ENCODE measurements at regions not wholly inside any gene's neighbourhood (a gene's known extent, or its start where the extent isn't known, plus 50 kb on each side); places are given as distances from the start of the nearest gene placed in this dataset.

DNA sequence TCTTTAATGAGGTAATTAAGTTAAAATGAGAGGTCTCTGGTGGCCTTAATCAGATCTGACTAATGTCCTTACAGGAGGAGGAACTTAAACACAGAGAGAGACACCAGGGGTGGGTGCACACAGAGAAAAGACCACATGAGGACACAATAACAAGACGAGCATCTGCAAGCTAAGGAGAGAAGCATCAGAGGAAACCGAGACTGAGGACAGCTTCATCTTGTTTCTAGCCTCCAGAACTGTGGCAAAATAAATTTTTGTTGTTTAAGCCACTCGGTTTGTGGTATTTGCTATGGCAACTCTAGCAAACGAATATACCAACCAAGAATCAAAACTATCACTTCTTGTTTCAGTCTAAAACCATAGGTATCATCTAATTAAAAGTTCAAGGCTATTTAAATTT is 400.1 kb downstream of the PID1 start:
- Histone ChIP-seq H3K27ac (no peak overlapping the region), H3K9me3 (no peaks in the 10 kb centered on the region), H3K36me3 (no peaks in the 10 kb centered on the region), H3K4me1 (no peaks in the 10 kb centered on the region), H3K27me3 (no peaks in the 10 kb centered on the region), H3K4me3 (no peak overlapping the region)
- intact Hi-C loops (cut with DNase I): no loop called here
- DNase-seq (ENCODE audit: low spot score in 2 of 2): no peak
- TF ChIP-seq, protein P1, sequence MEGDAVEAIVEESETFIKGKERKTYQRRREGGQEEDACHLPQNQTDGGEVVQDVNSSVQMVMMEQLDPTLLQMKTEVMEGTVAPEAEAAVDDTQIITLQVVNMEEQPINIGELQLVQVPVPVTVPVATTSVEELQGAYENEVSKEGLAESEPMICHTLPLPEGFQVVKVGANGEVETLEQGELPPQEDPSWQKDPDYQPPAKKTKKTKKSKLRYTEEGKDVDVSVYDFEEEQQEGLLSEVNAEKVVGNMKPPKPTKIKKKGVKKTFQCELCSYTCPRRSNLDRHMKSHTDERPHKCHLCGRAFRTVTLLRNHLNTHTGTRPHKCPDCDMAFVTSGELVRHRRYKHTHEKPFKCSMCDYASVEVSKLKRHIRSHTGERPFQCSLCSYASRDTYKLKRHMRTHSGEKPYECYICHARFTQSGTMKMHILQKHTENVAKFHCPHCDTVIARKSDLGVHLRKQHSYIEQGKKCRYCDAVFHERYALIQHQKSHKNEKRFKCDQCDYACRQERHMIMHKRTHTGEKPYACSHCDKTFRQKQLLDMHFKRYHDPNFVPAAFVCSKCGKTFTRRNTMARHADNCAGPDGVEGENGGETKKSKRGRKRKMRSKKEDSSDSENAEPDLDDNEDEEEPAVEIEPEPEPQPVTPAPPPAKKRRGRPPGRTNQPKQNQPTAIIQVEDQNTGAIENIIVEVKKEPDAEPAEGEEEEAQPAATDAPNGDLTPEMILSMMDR (IDR thresholded peaks at IDR 0.05): no peak

DNA sequence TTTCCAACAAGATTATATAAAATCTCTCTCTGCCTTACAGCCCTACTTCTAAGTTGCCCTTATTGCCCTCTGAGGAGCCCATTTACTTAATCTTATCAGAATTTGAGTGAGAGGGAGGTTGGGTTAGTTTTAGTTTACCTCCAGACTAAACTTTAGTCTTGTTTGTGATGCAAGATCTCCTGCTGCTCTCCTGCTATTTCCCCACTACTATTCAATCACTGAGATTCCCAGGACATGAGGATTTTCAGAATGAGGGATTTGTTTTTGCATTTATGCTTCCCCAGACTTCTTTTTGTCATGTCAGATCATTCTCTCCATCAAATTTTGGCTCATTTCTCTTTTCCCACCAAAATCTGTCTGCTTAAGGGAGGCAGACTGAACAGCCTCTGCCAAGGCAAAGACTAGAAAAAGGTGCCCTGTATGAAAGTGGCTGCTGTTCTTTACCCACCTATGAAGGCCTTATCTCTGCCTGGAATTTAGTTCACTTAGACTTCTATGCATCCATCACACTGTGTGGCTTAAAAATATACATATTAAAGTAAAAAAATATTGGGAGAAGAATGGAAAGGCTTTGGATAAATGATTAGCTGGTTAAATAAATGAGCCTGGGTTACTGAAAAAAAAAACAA is 401.3 kb downstream of the PID1 start:
- Histone ChIP-seq H3K27me3 (no peaks in the 10 kb centered on the region), H3K27ac (no peak overlapping the region), H3K4me1 (no peaks in the 10 kb centered on the region), H3K9me3 (no peaks in the 10 kb centered on the region), H3K36me3 (no peaks in the 10 kb centered on the region), H3K4me3 (no peak overlapping the region)
- DNase-seq (ENCODE audit: low spot score in 2 of 2): no peak
- TF ChIP-seq, protein P1 (IDR thresholded peaks at IDR 0.05): no peak
- intact Hi-C loops (cut with DNase I): no loop called here

DNA sequence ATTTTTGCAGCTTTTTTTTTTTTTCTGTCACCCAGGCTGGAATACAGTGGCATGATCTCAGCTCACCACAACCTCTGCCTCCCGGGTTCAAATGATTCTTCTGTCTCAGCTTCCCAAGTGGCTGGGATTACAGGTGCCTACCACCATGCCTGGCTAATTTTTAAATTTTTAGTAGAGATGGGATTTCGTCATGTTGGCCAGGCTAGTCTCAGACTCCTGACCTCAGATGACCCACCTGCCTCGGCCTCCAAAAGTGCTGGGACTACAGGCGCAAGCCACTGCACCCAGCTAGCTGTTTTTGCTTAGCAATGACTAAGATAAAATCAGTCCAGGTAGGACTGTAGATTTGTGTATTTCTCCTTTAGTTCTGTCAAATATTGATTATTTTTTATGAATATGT is 403.7 kb downstream of the PID1 start:
- Histone ChIP-seq H3K36me3 (no peaks in the 10 kb centered on the region), H3K4me3 (no peak overlapping the region), H3K27ac (no peak overlapping the region), H3K4me1 (no peaks in the 10 kb centered on the region), H3K9me3 (no peaks in the 10 kb centered on the region), H3K27me3 (no peaks in the 10 kb centered on the region)
- TF ChIP-seq, protein P1 (IDR thresholded peaks at IDR 0.05): no peak
- DNase-seq (ENCODE audit: low spot score in 2 of 2): no peak
- intact Hi-C loops (cut with DNase I): no loop called here

DNA sequence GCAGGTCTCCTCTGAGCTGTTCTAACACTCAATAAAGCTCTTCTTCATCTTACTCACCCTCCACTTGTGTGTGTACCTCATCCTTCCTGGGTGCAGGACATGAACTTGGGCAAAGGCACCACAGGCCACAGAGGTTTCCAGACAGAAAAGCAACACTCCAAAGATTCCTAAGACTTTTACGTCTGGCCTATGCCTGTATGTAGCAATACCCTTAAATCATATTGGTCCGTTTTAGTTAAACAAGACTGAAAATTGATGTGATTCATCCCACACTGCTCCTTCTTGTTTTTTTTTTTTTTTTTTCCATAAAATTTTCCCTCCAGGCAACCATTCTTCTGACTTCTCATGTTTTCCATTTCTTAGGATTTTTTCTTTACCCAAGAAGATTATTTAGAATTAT is 404.3 kb downstream of the PID1 start:
- intact Hi-C loops (cut with DNase I): no loop called here
- DNase-seq (ENCODE audit: low spot score in 2 of 2): no peak
- Histone ChIP-seq H3K9me3 (no peaks in the 10 kb centered on the region), H3K4me1 (no peaks in the 10 kb centered on the region), H3K36me3 (no peaks in the 10 kb centered on the region), H3K4me3 (no peak overlapping the region), H3K27me3 (no peaks in the 10 kb centered on the region), H3K27ac (no peak overlapping the region)
- TF ChIP-seq, protein P1 (IDR thresholded peaks at IDR 0.05): no peak

DNA sequence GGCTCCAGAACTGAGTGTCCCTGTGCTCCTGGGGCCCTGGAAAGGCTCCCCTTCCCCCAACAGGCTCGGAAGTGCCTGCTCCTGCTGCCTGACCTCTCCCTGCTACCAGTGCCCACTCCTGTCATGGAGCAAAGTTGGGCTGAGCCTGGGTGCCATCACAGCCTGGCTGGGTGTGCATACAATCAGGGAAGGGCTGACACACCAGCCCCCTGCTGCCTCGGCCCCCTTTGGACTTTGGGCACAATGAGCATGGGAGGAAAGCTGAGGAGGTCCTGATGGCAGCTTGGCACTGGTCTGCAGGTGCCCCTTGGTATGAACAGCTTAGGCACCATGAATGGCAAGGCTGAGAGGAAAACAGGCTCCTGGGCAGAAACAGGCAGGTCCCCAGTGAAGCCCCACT is 405.0 kb downstream of the PID1 start:
- Histone ChIP-seq H3K36me3 (no peaks in the 10 kb centered on the region), H3K4me1 (no peaks in the 10 kb centered on the region), H3K9me3 (no peaks in the 10 kb centered on the region), H3K27ac (no peak overlapping the region), H3K27me3 (no peaks in the 10 kb centered on the region), H3K4me3 (no peak overlapping the region)
- intact Hi-C loops (cut with DNase I): no loop called here
- DNase-seq (ENCODE audit: low spot score in 2 of 2): no peak
- TF ChIP-seq, protein P1 (IDR thresholded peaks at IDR 0.05): no peak

DNA sequence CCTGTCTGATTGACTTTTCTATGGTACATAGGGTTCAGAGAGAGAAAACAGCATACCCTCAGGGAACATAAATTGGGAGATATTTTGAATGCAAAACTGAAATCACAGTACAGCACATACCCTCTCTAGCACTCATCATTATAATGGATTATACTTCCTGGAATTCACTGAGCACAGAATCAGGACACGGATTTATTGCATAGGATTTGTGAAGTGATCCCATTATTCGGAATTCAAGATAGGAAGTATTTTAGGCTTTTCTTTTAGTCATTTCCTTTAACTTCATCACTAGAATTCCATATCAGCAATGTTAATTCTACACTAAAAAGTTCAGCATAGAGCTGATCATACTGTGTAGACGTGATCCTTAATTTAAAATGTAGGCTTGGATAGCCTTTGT is 407.0 kb downstream of the PID1 start:
- TF ChIP-seq, protein P1 (IDR thresholded peaks at IDR 0.05): no peak
- H3K4me3 ChIP-seq: no peak overlapping the region
- H3K4me1 ChIP-seq: no peaks in the 10 kb centered on the region
- H3K36me3 ChIP-seq: no peaks in the 10 kb centered on the region
- no peak overlapping the region for H3K27ac ChIP-seq
- intact Hi-C loops (cut with DNase I): no loop called here
- no peak for DNase-seq (ENCODE audit: low spot score in 2 of 2)
- H3K9me3 ChIP-seq: no peaks in the 10 kb centered on the region
- H3K27me3 ChIP-seq: no peaks in the 10 kb centered on the region

All from ascending aorta (tissue), 2 donors.